H1 (cell line): ENCODE measurements at regions not wholly inside any gene's neighbourhood (a gene's known extent, or its start where the extent isn't known, plus 50 kb on each side); places are given as distances from the start of the nearest gene placed in this dataset.

Experiments used
- ATF2 ChIP-seq: IDR thresholded peaks from 2 replicates; pipeline ENCODE4 v1.6.1; 2012; ENCODE audit warnings: low read length, inconsistent platforms
- MAFK ChIP-seq: IDR thresholded peaks from 2 replicates; pipeline ENCODE4 v1.6.1; 2012; ENCODE audit warnings: low read depth, mild to moderate bottlenecking, improper control_type of control experiment, low read length
- POLR2AphosphoS5 ChIP-seq: IDR thresholded peaks from 2 replicates; pipeline ENCODE4 v1.6.1; 2011; ENCODE audit warnings: low read depth, low read length
- USF2 ChIP-seq: IDR thresholded peaks from 2 replicates; pipeline ENCODE4 v1.6.1; 2011; ENCODE audit warnings: low read length, improper control_type of control experiment

- TF ChIP-seq POLR2AphosphoS5, result no peak
- TF ChIP-seq ATF2, result no peak
- no peak for TF ChIP-seq USF2
- no peak for TF ChIP-seq MAFK
Measured at GRCh38 chr18:42360716-42361115, 405.7 kb downstream of the PIK3C3 start (continued).
